NCI-H1417 treated with DMSO at 0.1 percent for 48 hours (cell line): ENCODE measurements at regions not wholly inside any gene's neighbourhood (a gene's known extent, or its start where the extent isn't known, plus 50 kb on each side); places are given as distances from the start of the nearest gene placed in this dataset.
"Not testable (repeated sequence)": the region's sequence is repeated elsewhere in the genome, so short reads cannot be mapped to it uniquely, and the experiment has no call there.

Source experiments
- DNase-seq: peaks from one replicate; lab custom pipeline; 2025; lab: John Stamatoyannopoulos, UW

DNA sequence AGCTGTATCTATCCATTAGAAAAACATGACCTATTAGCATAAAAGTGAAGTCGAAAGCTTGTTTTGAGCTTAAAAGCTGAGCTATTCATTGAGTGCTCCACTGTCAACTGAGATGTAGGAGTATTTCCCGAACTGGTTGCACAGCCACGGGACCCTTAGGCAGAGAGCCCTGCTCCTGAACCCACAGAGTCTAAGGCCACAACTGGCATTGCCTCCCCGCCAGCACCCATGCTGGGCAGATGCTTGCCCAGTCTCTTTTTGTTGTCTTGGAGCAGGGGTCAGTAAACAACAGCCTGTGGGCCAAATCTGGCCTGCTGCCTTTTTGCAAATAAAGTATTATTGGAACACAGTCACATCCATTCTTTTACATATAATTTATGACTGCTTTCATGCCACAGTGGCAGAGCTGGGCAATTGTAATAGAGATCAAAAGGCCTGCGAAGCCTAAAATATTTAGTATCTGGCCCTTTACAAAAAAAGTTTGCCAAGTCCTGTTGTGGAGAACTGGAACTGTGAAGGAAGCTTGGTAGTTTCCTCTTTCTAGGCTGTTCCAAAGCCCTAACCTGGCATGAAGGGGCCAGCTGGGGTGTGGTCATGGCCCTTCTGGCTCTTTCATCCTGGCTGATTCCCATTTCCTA lies 58.4 kb upstream of the WAPL start:
- DNase-seq = no peak

DNA sequence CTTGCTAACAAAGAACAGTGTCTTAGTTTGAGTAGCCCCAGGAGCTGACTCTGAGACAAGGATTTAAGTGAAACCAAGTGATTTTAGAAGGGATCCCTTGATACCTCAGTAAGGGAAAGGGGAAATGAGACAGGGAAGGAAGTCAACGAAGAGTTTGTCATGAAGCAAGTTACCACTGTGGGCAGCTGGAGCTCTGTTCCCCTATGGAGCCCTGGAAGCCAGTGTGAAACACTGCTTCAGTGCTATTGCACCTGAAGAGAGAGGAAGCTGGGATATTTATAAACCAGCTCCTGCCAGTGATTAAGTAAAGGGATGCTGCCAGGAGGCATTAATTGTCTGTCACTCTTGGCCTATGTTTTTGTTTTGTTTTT lies 58.9 kb upstream of the WAPL start:
- no peak for DNase-seq

DNA sequence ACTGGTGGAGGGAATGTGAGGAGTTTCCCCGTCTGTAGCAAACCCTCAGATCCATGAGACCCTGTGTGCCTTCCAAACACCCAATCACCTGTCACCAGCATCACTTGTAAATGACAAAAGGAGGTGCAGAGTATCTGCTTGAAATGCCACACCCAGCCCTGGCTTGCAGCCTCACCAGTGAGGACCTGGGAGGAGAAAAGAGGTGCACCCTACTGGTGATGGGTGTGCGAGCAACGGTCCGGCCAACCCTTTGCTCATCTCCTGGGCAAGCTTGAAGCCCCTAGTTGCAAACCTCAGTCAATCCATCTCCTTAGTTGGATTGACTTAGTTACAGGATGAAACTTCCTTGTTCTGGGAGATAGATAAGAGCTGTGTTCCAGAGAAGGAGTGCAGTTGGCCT lies 62.4 kb upstream of the WAPL start:
- DNase-seq = no peak

GRCh38 chr10:86585037-86585929 lies 63.7 kb upstream of the WAPL start:
- peak; percentile 5 for DNase-seq

- DNase-seq = no peak
These were observed 64.9 kb upstream of the WAPL start for GRCh38 chr10:86586516-86586915.

DNA sequence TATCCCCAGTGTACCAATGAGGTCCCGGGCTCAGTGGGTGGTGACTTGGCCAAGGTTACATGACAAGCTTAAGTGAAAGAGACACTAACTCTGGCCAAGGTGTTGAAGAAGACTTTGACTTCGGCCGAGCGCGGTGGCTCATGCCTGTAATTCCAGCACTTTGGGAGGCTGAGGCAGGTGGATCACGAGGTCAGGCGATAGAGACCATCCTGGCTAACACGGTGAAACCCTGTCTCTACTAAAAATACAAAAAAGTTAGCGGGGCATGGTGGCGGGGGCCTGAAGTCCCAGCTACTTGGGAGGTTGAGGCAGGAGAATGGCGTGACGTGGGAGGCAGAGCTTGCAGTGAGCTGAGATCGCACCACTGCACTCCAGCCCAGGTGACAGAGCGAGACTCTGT lies 65.6 kb upstream of the OPN4 start:
- DNase-seq = not testable (repeated sequence)

DNA sequence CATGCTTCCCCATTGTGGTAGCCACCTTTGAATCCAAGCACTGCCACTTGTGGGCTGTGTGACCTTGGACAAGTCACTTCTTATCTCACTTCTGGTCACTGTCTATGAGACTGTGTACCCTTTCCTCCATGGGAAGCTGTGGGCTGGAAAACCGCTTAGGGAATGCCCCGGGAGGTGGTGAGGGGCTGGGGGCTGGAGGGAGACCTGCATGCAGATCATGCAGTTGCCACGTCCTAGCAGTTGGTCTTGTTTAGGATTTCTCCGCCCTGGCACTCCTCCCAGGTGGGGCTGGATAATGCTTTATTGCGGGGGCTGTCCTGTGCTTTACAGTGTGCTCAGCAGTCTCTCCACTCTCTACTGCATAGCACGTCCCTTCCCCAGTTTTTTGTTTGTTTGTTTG lies 62.9 kb upstream of the OPN4 start:
- DNase-seq = no peak

GRCh38 chr10:86592413-86592812 lies 61.9 kb upstream of the OPN4 start:
- no peak for DNase-seq

GRCh38 chr10:86594535-86594934 lies 59.8 kb upstream of the OPN4 start:
- DNase-seq = no peak

GRCh38 chr10:86595496-86595895 lies 58.9 kb upstream of the OPN4 start:
- DNase-seq = no peak

- no peak for DNase-seq
These were observed 58.1 kb upstream of the OPN4 start for GRCh38 chr10:86596266-86596665.

DNA sequence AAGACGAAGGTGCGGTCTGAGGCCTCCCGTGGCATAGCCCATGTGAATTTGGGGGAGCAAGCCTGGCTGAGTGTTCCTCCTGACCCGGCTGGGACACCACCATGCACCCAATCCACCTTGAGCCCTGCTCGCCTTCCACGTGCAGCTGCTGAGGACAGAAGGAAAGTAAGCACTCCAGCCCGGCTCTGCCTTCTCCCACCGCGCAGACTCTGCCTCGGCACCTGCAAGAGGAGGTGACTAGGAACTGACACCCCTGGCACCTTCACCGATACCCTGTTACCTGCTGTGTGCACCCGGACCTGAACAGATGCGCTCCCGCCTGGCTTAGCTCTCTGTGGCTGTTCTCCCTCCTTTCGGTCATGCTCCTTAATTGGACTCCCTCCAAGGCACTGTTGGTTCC lies 57.0 kb upstream of the OPN4 start:
- DNase-seq = no peak

- DNase-seq = no peak
These were observed 56.2 kb upstream of the OPN4 start for GRCh38 chr10:86598151-86598550.

DNA sequence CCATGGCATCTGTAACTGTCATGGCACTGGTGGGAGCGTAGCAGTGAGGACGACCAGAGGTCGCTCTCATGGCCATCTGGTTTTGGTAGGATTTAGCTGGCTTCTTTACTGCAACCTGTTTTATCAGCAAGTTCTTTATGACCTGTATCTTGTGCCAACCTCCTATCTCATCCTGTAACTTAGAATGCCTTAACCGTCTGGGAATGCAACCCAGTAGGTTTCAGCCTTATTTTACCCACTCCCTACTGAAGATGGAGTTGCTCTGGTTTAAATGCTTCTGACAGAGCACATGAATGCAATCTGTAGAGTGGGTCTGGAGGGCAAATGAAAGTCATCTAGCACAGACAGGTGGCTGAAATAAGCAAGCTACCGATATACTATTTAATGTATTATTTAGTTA lies 55.3 kb upstream of the OPN4 start:
- no peak for DNase-seq

GRCh38 chr10:86599729-86600128 lies 54.6 kb upstream of the OPN4 start:
- no peak for DNase-seq

GRCh38 chr10:86600296-86600695 lies 54.1 kb upstream of the OPN4 start:
- DNase-seq = no peak

DNA sequence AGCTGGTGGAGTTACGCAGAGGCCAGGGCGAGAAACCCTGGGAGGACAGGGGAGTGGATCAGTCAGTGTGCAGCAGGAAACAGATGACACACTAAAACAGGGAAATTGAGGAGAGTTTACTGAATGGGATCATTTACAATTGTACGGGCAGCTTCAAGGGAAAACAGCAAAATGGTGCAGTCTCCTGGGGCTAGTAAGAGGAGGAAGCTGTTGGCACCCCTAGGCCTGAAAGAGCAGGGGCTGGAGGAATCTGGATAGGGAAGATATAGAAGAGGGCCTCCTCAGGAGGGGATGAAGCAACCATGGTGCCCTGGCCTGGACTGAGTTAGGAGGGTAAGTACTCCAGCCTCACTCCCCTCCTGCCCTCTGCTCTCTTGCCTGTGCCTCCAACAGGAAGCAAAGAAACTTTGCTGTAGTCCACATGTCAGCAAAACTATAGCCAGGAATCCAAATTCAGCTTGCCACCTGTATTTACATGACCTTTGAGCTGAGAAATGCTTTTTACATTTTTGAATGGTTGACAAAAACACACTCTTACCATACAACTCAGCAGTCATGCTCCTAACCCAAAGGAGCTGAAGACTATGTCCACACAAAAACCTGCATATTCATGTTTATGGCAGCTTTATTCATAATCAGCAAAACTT lies 52.3 kb upstream of the OPN4 start:
- DNase-seq = no peak

DNA sequence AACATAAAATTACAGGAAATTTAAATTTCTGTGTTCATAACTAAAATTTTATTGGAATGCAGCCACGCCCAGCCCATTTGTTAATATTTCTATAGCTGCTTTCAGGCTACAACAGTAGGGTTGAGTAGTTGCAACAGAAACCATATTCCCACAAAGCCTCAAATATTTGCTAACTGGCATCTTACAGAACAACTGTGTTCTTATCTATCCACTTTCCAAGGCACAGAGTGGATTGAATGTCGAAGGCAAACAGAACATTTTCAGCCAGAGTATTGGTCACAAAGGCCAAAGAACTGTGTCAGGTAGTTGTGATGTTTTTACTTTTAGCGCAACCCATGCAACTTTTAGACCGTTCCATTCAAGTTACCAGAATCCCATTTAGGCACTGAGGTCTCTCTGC lies 51.1 kb upstream of the OPN4 start:
- no peak for DNase-seq
